ENCODE measurements at regions not wholly inside any gene's neighbourhood (a gene's known extent, or its start where the extent isn't known, plus 50 kb on each side); places are given as distances from the start of the nearest gene placed in this dataset.

DNA sequence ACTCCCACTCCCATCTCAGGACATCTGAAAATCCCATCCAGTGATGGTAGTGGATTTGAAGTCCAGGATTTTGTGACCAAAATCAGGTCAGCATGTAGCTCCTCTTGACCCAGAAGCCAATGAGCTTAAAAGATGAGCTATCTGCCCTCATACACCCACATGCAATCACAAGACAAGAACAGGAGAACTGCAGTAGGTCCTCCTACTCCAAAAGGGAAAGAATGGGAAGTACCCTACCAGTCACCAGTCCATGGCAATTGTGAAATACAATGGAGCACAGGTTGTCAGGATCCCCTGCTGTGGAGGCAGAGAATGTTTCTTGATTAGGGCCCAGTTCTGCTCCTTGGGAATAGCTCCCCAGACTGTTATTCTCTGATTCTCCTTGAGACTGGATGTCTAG is 347.3 kb upstream of the CNR1 start:
- Histone ChIP-seq H4K20me1 (ENCODE audit: control insufficient read depth, extremely low read depth, insufficient read depth, low read length) (no peaks in the 10 kb centered on the region), H3K4me3 (ENCODE audit: control insufficient read depth in 2 of 3, extremely low read depth in 1 of 3, insufficient read depth in 2 of 3, low read depth in 1 of 3, low read length in 3 of 3) (no peak overlapping the region), H2AFZ (ENCODE audit: control insufficient read depth, low read length) (no peak overlapping the region), H3K4me2 (ENCODE audit: control insufficient read depth, extremely low read depth, insufficient read depth, low read depth, low read length) (no peak overlapping the region), H3K36me3 (ENCODE audit: control insufficient read depth in 2 of 2, extremely low read depth in 1 of 2, insufficient read depth in 2 of 2, low read length in 2 of 2) (no peaks in the 10 kb centered on the region), H3K4me1 (ENCODE audit: control insufficient read depth, extremely low read depth, insufficient read depth, low read length) (no peaks in the 10 kb centered on the region), H3K79me2 (ENCODE audit: control insufficient read depth, insufficient read depth, low read length) (no peaks in the 10 kb centered on the region), H3K27me3 (ENCODE audit: control insufficient read depth, extremely low read depth, insufficient read depth, low read length) (no peaks in the 10 kb centered on the region), H3K9me3 (ENCODE audit: control insufficient read depth, low read depth, low read length) (no peaks in the 10 kb centered on the region), H3K9me1 (ENCODE audit: control insufficient read depth, extremely low read depth, insufficient read depth, low read length) (no peaks in the 10 kb centered on the region), H3K9ac (ENCODE audit: control insufficient read depth, extremely low read depth, insufficient read depth, low read length) (no peak overlapping the region), H3K27ac (ENCODE audit: control insufficient read depth, insufficient read depth, low read length) (no peak overlapping the region)
- dilution Hi-C loops (cut with MboI; ENCODE audit: extremely low pct_ligation_motif_present, low sequenced_read_pairs): no loop called here
- TF ChIP-seq EZH2 (IDR thresholded peaks at IDR 0.05; ENCODE audit: low read length): no peak
- TF ChIP-seq, protein P1, sequence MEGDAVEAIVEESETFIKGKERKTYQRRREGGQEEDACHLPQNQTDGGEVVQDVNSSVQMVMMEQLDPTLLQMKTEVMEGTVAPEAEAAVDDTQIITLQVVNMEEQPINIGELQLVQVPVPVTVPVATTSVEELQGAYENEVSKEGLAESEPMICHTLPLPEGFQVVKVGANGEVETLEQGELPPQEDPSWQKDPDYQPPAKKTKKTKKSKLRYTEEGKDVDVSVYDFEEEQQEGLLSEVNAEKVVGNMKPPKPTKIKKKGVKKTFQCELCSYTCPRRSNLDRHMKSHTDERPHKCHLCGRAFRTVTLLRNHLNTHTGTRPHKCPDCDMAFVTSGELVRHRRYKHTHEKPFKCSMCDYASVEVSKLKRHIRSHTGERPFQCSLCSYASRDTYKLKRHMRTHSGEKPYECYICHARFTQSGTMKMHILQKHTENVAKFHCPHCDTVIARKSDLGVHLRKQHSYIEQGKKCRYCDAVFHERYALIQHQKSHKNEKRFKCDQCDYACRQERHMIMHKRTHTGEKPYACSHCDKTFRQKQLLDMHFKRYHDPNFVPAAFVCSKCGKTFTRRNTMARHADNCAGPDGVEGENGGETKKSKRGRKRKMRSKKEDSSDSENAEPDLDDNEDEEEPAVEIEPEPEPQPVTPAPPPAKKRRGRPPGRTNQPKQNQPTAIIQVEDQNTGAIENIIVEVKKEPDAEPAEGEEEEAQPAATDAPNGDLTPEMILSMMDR (optimal IDR thresholded peaks at IDR 0.05 in 1 of 3, IDR thresholded peaks at IDR 0.05 in 1 of 3, conservative IDR thresholded peaks at IDR 0.05 in 1 of 3; ENCODE audit: extremely low read depth in 1 of 3, insufficient read depth in 2 of 3, low read length in 3 of 3): no peak
- DNase-seq (ENCODE audit: low read depth, low spot score) (no peak), FAIRE-seq (no peak)

DNA sequence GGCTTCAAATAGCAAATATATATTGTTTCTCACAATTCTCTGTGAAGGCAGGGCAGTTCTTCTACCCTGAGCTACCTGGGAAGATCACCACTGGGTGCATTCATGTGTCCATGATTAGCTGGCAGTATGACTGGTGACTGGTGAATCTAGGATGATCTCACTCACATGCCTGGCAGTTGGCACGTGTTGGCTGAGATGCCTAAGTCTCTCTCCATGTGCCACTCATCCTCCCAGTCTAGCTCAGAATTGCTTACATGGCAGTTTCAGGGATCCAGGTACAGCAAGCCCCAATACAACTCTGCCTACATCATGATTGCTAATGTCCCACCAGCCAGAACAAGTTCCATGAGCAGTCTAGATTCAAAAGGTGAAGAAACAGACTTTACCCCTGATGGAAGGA is 346.8 kb upstream of the CNR1 start:
- Histone ChIP-seq H2AFZ (ENCODE audit: control insufficient read depth, low read length) (no peak overlapping the region), H3K4me3 (ENCODE audit: control insufficient read depth in 2 of 3, extremely low read depth in 1 of 3, insufficient read depth in 2 of 3, low read depth in 1 of 3, low read length in 3 of 3) (no peak overlapping the region), H3K9ac (ENCODE audit: control insufficient read depth, extremely low read depth, insufficient read depth, low read length) (no peak overlapping the region), H3K9me3 (ENCODE audit: control insufficient read depth, low read depth, low read length) (no peaks in the 10 kb centered on the region), H3K9me1 (ENCODE audit: control insufficient read depth, extremely low read depth, insufficient read depth, low read length) (no peaks in the 10 kb centered on the region), H4K20me1 (ENCODE audit: control insufficient read depth, extremely low read depth, insufficient read depth, low read length) (no peaks in the 10 kb centered on the region), H3K79me2 (ENCODE audit: control insufficient read depth, insufficient read depth, low read length) (no peaks in the 10 kb centered on the region), H3K4me2 (ENCODE audit: control insufficient read depth, extremely low read depth, insufficient read depth, low read depth, low read length) (no peak overlapping the region), H3K27me3 (ENCODE audit: control insufficient read depth, extremely low read depth, insufficient read depth, low read length) (no peaks in the 10 kb centered on the region), H3K27ac (ENCODE audit: control insufficient read depth, insufficient read depth, low read length) (no peak overlapping the region), H3K4me1 (ENCODE audit: control insufficient read depth, extremely low read depth, insufficient read depth, low read length) (no peaks in the 10 kb centered on the region), H3K36me3 (ENCODE audit: control insufficient read depth in 2 of 2, extremely low read depth in 1 of 2, insufficient read depth in 2 of 2, low read length in 2 of 2) (no peaks in the 10 kb centered on the region)
- DNase-seq (ENCODE audit: low read depth, low spot score) (no peak), FAIRE-seq (no peak)
- no peak for TF ChIP-seq EZH2 (IDR thresholded peaks at IDR 0.05; ENCODE audit: low read length)
- TF ChIP-seq, protein P1 (optimal IDR thresholded peaks at IDR 0.05 in 1 of 3, IDR thresholded peaks at IDR 0.05 in 1 of 3, conservative IDR thresholded peaks at IDR 0.05 in 1 of 3; ENCODE audit: extremely low read depth in 1 of 3, insufficient read depth in 2 of 3, low read length in 3 of 3): no peak
- dilution Hi-C loops (cut with MboI; ENCODE audit: extremely low pct_ligation_motif_present, low sequenced_read_pairs): no loop called here
